ENCODE measurements at regions not wholly inside any gene's neighbourhood (a gene's known extent, or its start where the extent isn't known, plus 50 kb on each side); places are given as distances from the start of the nearest gene placed in this dataset.

GRCh38 chr1:186757851-186758250, 70.9 kb upstream of the PLA2G4A start:
- TF ChIP-seq Cebpa-rat (IDR thresholded peaks at IDR 0.05), result no peak
- Histone ChIP-seq H4K20me1 (no peaks in the 10 kb centered on the region), H3K4me2 (no peak overlapping the region), H3K36me3 (no peaks in the 10 kb centered on the region), H3K27ac (no peak overlapping the region), H3K9ac (no peak overlapping the region), H3K9me3 (replicated peaks in 1 of 11) (no peaks in the 10 kb centered on the region), H3K27me3 (no peaks in the 10 kb centered on the region), H3K4me1 (no peaks in the 10 kb centered on the region), H3K4me3 (no peak overlapping the region)

DNA sequence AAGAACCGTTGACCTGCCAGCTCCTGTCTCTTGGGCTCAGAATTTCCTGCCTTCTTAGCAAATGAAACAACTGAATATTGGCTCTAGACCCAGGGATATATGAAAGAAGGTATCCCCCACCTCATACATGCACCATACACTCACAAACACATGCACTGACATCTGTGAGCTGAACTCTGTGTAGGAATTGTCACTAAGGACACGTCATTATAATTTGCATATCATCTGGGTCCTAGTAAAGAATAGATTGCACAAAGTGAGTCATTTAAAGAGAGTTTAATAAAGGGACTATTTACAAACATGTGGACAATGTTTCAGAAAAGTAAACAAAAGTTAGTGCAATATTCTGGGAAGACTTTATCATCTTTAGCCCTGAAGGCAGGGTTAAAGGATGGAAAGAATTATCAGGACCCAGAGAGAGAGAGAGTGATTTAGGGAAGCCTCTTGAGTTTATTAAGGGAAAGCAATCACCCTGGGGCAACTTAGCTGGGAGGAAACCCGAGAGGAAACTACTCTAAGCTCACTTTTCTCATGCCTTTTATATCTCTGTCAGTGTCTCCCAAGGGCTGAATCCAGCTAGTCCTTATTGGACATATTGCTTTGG, 74.1 kb upstream of the PLA2G4A start:
- Histone ChIP-seq H3K4me3 (no peak overlapping the region), H3K4me2 (no peak overlapping the region), H3K9me3 (replicated peaks in 1 of 11) (no peaks in the 10 kb centered on the region), H3K9ac (no peak overlapping the region), H3K27me3 (no peaks in the 10 kb centered on the region), H3K27ac (no peak overlapping the region), H3K4me1 (no peaks in the 10 kb centered on the region), H4K20me1 (no peaks in the 10 kb centered on the region), H3K36me3 (no peaks in the 10 kb centered on the region)
- TF ChIP-seq Cebpa-rat (IDR thresholded peaks at IDR 0.05), result no peak

DNA sequence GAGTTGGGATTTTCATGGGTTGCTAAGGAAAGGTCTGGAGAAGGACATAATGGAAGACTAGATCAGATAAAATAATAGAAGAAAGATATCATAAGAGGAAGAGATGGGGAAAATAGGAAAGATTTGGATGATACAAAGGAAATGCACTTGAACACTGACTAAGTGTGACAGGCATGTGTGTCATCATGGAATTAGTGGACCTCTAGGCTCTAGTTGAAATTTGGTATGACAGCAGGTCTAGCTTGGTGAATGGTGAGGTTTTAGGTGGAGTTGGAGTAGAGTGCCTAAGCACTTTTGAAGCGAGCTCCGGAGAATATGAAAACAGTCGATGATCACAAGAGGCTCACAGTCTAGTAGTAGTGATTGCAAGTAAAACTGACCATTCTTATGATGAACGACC, 73.0 kb upstream of the PTGS2 start:
- no peak overlapping the region for H3K4me3 ChIP-seq
- no peak overlapping the region for H3K9ac ChIP-seq
- no peak for TF ChIP-seq Cebpa-rat (IDR thresholded peaks at IDR 0.05)
- peaks cover 5 to 10% (median 5%) of the 10 kb centered on the region in 11 experiments for H3K9me3 ChIP-seq (replicated peaks in 1 of 11)
- H3K27ac ChIP-seq, result no peak overlapping the region
- H4K20me1 ChIP-seq, result no peaks in the 10 kb centered on the region
- no peaks in the 10 kb centered on the region for H3K36me3 ChIP-seq
- no peak overlapping the region for H3K4me2 ChIP-seq
- no peaks in the 10 kb centered on the region for H3K27me3 ChIP-seq
- no peaks in the 10 kb centered on the region for H3K4me1 ChIP-seq

GRCh38 chr1:186750257-186750656, 70.0 kb upstream of the PTGS2 start:
- H3K4me2 ChIP-seq, result no peak overlapping the region
- no peaks in the 10 kb centered on the region for H4K20me1 ChIP-seq
- no peaks in the 10 kb centered on the region for H3K27me3 ChIP-seq
- peaks cover 0 to 4% (median 0%) of the 10 kb centered on the region in 11 experiments; a peak in 1 of 22 replicates for H3K36me3 ChIP-seq
- no peak for TF ChIP-seq Cebpa-rat (IDR thresholded peaks at IDR 0.05)
- H3K9ac ChIP-seq, result no peak overlapping the region
- peaks cover 16 to 27% (median 23%) of the 10 kb centered on the region in 11 experiments for H3K9me3 ChIP-seq (replicated peaks in 1 of 11)
- H3K4me3 ChIP-seq, result no peak overlapping the region
- no peak overlapping the region for H3K27ac ChIP-seq
- no peaks in the 10 kb centered on the region for H3K4me1 ChIP-seq

- no peak overlapping the region for H3K9ac ChIP-seq
These were observed 69.6 kb upstream of the PTGS2 start for GRCh38 chr1:186749820-186750219.

DNA sequence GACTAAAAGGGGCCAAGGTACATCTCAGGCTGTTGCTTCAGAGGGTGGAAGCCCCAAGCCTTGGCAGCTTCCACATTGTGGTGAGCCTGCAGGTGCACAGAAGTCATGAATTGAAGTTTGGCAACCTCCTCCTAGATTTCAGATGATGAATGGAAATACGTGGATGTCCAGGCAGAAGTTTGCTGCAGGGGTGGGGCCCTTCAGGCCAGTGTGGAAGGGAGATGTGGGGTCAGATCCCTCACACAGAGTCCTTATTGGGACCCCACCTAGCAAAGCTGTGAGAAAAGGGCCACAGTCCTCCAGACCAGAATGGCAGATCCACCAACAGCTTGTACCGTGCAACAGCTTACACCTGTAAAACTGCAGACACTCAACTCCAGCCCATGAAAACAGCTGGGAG, 67.4 kb upstream of the PTGS2 start:
- H3K4me3 ChIP-seq, result no peak overlapping the region
- no peak for TF ChIP-seq Cebpa-rat (IDR thresholded peaks at IDR 0.05)
- peaks cover 0 to 4% (median 0%) of the 10 kb centered on the region in 11 experiments; a peak in 1 of 22 replicates for H3K36me3 ChIP-seq
- no peaks in the 10 kb centered on the region for H3K4me1 ChIP-seq
- H3K27ac ChIP-seq, result no peak overlapping the region
- peaks cover 16 to 27% (median 23%) of the 10 kb centered on the region in 11 experiments for H3K9me3 ChIP-seq (replicated peaks in 1 of 11)
- H3K9ac ChIP-seq, result no peak overlapping the region
- H3K27me3 ChIP-seq, result no peaks in the 10 kb centered on the region
- no peaks in the 10 kb centered on the region for H4K20me1 ChIP-seq
- no peak overlapping the region for H3K4me2 ChIP-seq

More at GRCh38 chr1:186749820-186750219, 69.6 kb upstream of the PTGS2 start:
- H3K4me3 ChIP-seq, result no peak overlapping the region
- H3K9me3 ChIP-seq (replicated peaks in 1 of 11), result peaks cover 16 to 27% (median 23%) of the 10 kb centered on the region in 11 experiments
- no peaks in the 10 kb centered on the region for H4K20me1 ChIP-seq
- TF ChIP-seq Cebpa-rat (IDR thresholded peaks at IDR 0.05), result no peak
- H3K4me2 ChIP-seq, result no peak overlapping the region
- no peaks in the 10 kb centered on the region for H3K4me1 ChIP-seq
- H3K27ac ChIP-seq, result no peak overlapping the region
- peaks cover 0 to 4% (median 0%) of the 10 kb centered on the region in 11 experiments; a peak in 1 of 22 replicates for H3K36me3 ChIP-seq
- no peaks in the 10 kb centered on the region for H3K27me3 ChIP-seq

DNA sequence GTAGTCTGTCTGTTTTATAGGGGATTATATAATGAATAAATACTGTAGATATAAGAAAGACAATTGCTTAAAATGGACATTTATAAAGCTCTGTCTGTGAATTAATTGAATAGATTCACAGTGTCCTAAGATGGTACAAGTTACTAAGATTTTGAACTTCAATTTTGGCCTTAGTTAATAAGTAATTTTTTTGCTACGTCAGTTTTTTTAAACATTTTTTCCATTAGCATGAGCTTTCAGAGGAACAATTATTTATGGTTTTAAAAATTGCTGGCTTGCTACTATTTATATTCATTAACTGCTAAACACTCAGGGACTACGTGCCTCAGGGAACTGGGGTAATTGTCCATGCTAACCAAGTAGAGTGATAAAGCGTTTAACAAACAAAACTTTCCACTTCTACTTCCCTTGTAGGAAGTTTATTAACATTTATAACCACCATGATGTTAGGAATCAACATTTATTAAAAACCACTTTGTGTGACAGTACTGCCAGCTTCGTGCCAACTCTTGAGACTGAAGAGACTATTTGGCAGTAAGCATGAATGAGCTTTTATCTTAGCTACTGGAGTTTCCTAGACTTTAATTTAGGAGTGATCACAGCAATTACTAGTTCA, 65.4 kb upstream of the PTGS2 start:
- H3K4me3 ChIP-seq, result no peak overlapping the region

GRCh38 chr1:186741640-186742039, 61.4 kb upstream of the PTGS2 start:
- Histone ChIP-seq H3K4me2 (no peak overlapping the region), H3K4me3 (no peak overlapping the region), H3K9me3 (replicated peaks in 1 of 11) (peaks cover 0 to 3% (median under 1%) of the 10 kb centered on the region in 11 experiments; a peak in 5 of 22 replicates), H3K27ac (no peak overlapping the region), H3K27me3 (no peaks in the 10 kb centered on the region), H3K4me1 (peaks cover 0 to 22% (median 0%) of the 10 kb centered on the region in 10 experiments; a peak in 4 of 20 replicates), H3K9ac (no peak overlapping the region), H3K36me3 (no peaks in the 10 kb centered on the region), H4K20me1 (no peaks in the 10 kb centered on the region)
- TF ChIP-seq Cebpa-rat (IDR thresholded peaks at IDR 0.05), result no peak

More for the DNA sequence above, 65.4 kb upstream of the PTGS2 start:
- H4K20me1 ChIP-seq, result no peaks in the 10 kb centered on the region
- no peak overlapping the region for H3K4me2 ChIP-seq
- no peaks in the 10 kb centered on the region for H3K4me1 ChIP-seq
- H3K9ac ChIP-seq, result no peak overlapping the region
- TF ChIP-seq Cebpa-rat (IDR thresholded peaks at IDR 0.05), result no peak
- no peak overlapping the region for H3K27ac ChIP-seq
- peaks cover 0 to 4% (median 0%) of the 10 kb centered on the region in 11 experiments; a peak in 1 of 22 replicates for H3K36me3 ChIP-seq
- H3K27me3 ChIP-seq, result no peaks in the 10 kb centered on the region
- H3K9me3 ChIP-seq (replicated peaks in 1 of 11), result peaks cover 16 to 27% (median 23%) of the 10 kb centered on the region in 11 experiments

GRCh38 chr1:186740324-186740723, 60.1 kb upstream of the PTGS2 start:
- H3K4me3 ChIP-seq, result no peak overlapping the region
- no peaks in the 10 kb centered on the region for H3K27me3 ChIP-seq
- no peak overlapping the region for H3K27ac ChIP-seq
- H3K9me3 ChIP-seq (replicated peaks in 1 of 11), result no peaks in the 10 kb centered on the region
- peaks cover 0 to 22% (median 0%) of the 10 kb centered on the region in 10 experiments; a peak in 4 of 20 replicates for H3K4me1 ChIP-seq
- no peak overlapping the region for H3K4me2 ChIP-seq
- H4K20me1 ChIP-seq, result no peaks in the 10 kb centered on the region
- no peaks in the 10 kb centered on the region for H3K36me3 ChIP-seq
- TF ChIP-seq Cebpa-rat (IDR thresholded peaks at IDR 0.05), result no peak
- no peak overlapping the region for H3K9ac ChIP-seq

Measured in BLaER1 treated with 17β-estradiol and CSF1 and Interleukin-3, amounts not matched to agents 10 nM and 100 nM (cell line).